HepG2 (cell line): ENCODE measurements at regions not wholly inside any gene's neighbourhood (a gene's known extent, or its start where the extent isn't known, plus 50 kb on each side); places are given as distances from the start of the nearest gene placed in this dataset.

Experiments
- ATAC-seq: fragments of 200-7000 bp; cut with Tn5 transposase; 3 replicates; pipeline ENCODE4 v1.9.1; 2020; ENCODE audit warnings: mild to moderate bottlenecking, moderate library complexity
- BruUV-seq: library from RNA; stranded (reverse); fragments of 400-500 nt; replicated peaks from 2 replicates; lab custom pipeline; 2021; lab: Mats Ljungman, UMichigan
- CTCF ChIA-PET: fragments of 300-600 bp; formaldehyde crosslinking; extraction: SDS; loops from one replicate; lab custom pipeline; 2021; ENCODE audit warnings: low total read pairs, inconsistent platforms, low intra/inter-chr PET ratio; lab: Yijun Ruan, JAX
- POLR2A ChIA-PET: fragments of 350-600 bp; sonication (Branson Sonifier 250); formaldehyde crosslinking; loops from one replicate; lab custom pipeline; 2020; ENCODE audit warnings: antibody characterized with exemption, inconsistent platforms; lab: Yijun Ruan, JAX
- DNase-seq: peaks from one replicate; pipeline ENCODE4 v3.0.0-alpha.2; 2015; ENCODE audit warnings: low spot score
- FAIRE-seq: peaks from 3 replicates; lab custom pipeline; 2011; peaks lifted over from hg19 to GRCh38; lab: Jason Lieb, UNC
- H2AFZ ChIP-seq: one replicate; pipeline ENCODE4 v1.6.1; 2011; ENCODE audit warnings: low read length, inconsistent platforms
- H3K27ac ChIP-seq: fragments of 300-600 bp; 3 replicates; pipeline ENCODE4 v1.8.0; 2011; ENCODE audit warnings: mixed run types, mild to moderate bottlenecking, mixed read lengths, low read length, inconsistent platforms; ENCODE audit not compliant: insufficient read depth; ENCODE audit errors: extremely low read length
- H3K27me3 ChIP-seq, 2 experiments: fragments of 200-600 bp in 1 of 2; 2 replicates in 1 of 2; 3 replicates in 1 of 2; pipeline versions ENCODE4 v1.6.0 to v1.8.0; 2011; ENCODE audit warnings: low read length in 2 of 2, mild to moderate bottlenecking in 2 of 2, moderate library complexity in 2 of 2, inconsistent platforms in 1 of 2; ENCODE audit not compliant: insufficient read depth in 2 of 2, control insufficient read depth in 1 of 2
- H3K36me3 ChIP-seq, 2 experiments: fragments of 200-600 bp in 1 of 2; replicated peaks in 1 of 2; 2 replicates in 1 of 2; 3 replicates in 1 of 2; pipeline versions ENCODE4 v1.5.1 to v1.8.0; 2011; ENCODE audit warnings: low read length in 2 of 2, inconsistent platforms in 1 of 2; ENCODE audit not compliant: insufficient read depth in 2 of 2, control insufficient read depth in 1 of 2
- H3K4me1 ChIP-seq: 2 replicates; pipeline ENCODE4 v1.5.1; 2012; ENCODE audit warnings: low read length, inconsistent platforms; ENCODE audit not compliant: insufficient read depth
- H3K4me2 ChIP-seq: 2 replicates; pipeline ENCODE4 v1.6.0; 2011; ENCODE audit warnings: low read depth, low read length, inconsistent platforms
- H3K4me3 ChIP-seq, 3 experiments: fragments of 200-600 bp in 1 of 3; sonication (generic), shearing (Covaris generic) in 1 of 3; replicated peaks in 1 of 3; 2 replicates each; pipeline ENCODE4 v1.5.1; 2011 to 2016; ENCODE audit warnings: low read length in 3 of 3, inconsistent platforms in 2 of 3, low read depth in 2 of 3, mild to moderate bottlenecking in 2 of 3, control low read depth in 1 of 3, mixed read lengths in 1 of 3; ENCODE audit not compliant: insufficient read depth in 1 of 3
- H3K79me2 ChIP-seq: one replicate; pipeline ENCODE4 v1.6.1; 2011; ENCODE audit warnings: low read length, inconsistent platforms; ENCODE audit not compliant: insufficient read depth
- H3K9ac ChIP-seq: 2 replicates; pipeline ENCODE4 v1.6.0; 2011; ENCODE audit warnings: mild to moderate bottlenecking, low read depth, low read length, inconsistent platforms; ENCODE audit not compliant: insufficient read depth
- H3K9me3 ChIP-seq: 2 replicates; pipeline ENCODE4 v1.5.1; 2012; ENCODE audit warnings: mild to moderate bottlenecking, low read length
- H4K20me1 ChIP-seq: 2 replicates; pipeline ENCODE4 v1.6.0; 2011; ENCODE audit warnings: inconsistent platforms, mild to moderate bottlenecking, low read length, moderate library complexity; ENCODE audit not compliant: insufficient read depth
- HNF4G ChIP-seq, 2 experiments: sonication (generic) in 1 of 2; formaldehyde crosslinking in 1 of 2; IDR thresholded peaks; 2 replicates each; pipeline versions ENCODE4 v1.4.0 to v1.6.1; 2011 to 2020; ENCODE audit warnings: borderline replicate concordance in 2 of 2, low read depth in 2 of 2, mild to moderate bottlenecking in 2 of 2, low read length in 1 of 2, missing genetic modification reagents in 1 of 2, moderate library complexity in 1 of 2
- NR2F6 ChIP-seq, 2 experiments: IDR thresholded peaks; 2 replicates each; pipeline ENCODE4 v1.6.1; 2016; ENCODE audit warnings: antibody characterized with exemption in 1 of 2, mild to moderate bottlenecking in 1 of 2
- TEAD3 ChIP-seq: optimal IDR thresholded peaks from 2 replicates; pipeline ENCODE3; 2016; ENCODE audit warnings: borderline replicate concordance
- YEATS4 ChIP-seq: sonication (generic); formaldehyde crosslinking; IDR thresholded peaks from 2 replicates; pipeline ENCODE4 v1.4.0; 2020; ENCODE audit warnings: missing genetic modification reagents, borderline replicate concordance
- ZNF281 ChIP-seq: sonication (generic); formaldehyde crosslinking; IDR thresholded peaks from 2 replicates; pipeline ENCODE4 v1.4.0; 2020; ENCODE audit warnings: missing genetic modification reagents, borderline replicate concordance
- ZNF362 ChIP-seq: sonication (generic); formaldehyde crosslinking; IDR thresholded peaks from 2 replicates; pipeline ENCODE4 v1.4.0; 2020; ENCODE audit warnings: missing genetic modification reagents, mild to moderate bottlenecking, borderline replicate concordance
- WGBS: methylation state at CpG from one replicate; pipeline ENCODE4 v1.1.6; 2017; ENCODE audit warnings: low lambda C conversion rate; 5-methylcytosine and 5-hydroxymethylcytosine counted together
- in situ Hi-C: cut with HindIII; loops from 2 replicates; pipeline ENCODE4 v1.10.0; 2017; ENCODE audit warnings: low pct_unique_long_range_greater_than_20kb; ENCODE audit not compliant: extremely low pct_ligation_motif_present
- intact Hi-C: fragments of 100-400 bp; cut with micrococcal nuclease; formaldehyde crosslinking; loops from one replicate; pipeline ENCODE4 v1.10.0; 2022; ENCODE audit not compliant: unreplicated experiment
- TF ChIP-seq, protein P1 (sequence below): sonication (generic); formaldehyde crosslinking; IDR thresholded peaks from 2 replicates; pipeline ENCODE4 v1.9.0; 2021; ENCODE audit warnings: mild to moderate bottlenecking, missing genetic modification reagents
- TF ChIP-seq, protein P2 (sequence below): sonication (generic); formaldehyde crosslinking; IDR thresholded peaks from 2 replicates; pipeline ENCODE4 v1.9.0; 2022; ENCODE audit warnings: missing genetic modification reagents, mild to moderate bottlenecking, borderline replicate concordance

- intact Hi-C loops, result no loop called here
- ATAC-seq, result peak; percentile 57
- POLR2A ChIA-PET, result interaction anchor here (1.1 kb wide), 1 partner anchor 73 kb away, joined by 3 read pairs; no protein-coding TSS in a partner anchor
- TF ChIP-seq, protein P1, sequence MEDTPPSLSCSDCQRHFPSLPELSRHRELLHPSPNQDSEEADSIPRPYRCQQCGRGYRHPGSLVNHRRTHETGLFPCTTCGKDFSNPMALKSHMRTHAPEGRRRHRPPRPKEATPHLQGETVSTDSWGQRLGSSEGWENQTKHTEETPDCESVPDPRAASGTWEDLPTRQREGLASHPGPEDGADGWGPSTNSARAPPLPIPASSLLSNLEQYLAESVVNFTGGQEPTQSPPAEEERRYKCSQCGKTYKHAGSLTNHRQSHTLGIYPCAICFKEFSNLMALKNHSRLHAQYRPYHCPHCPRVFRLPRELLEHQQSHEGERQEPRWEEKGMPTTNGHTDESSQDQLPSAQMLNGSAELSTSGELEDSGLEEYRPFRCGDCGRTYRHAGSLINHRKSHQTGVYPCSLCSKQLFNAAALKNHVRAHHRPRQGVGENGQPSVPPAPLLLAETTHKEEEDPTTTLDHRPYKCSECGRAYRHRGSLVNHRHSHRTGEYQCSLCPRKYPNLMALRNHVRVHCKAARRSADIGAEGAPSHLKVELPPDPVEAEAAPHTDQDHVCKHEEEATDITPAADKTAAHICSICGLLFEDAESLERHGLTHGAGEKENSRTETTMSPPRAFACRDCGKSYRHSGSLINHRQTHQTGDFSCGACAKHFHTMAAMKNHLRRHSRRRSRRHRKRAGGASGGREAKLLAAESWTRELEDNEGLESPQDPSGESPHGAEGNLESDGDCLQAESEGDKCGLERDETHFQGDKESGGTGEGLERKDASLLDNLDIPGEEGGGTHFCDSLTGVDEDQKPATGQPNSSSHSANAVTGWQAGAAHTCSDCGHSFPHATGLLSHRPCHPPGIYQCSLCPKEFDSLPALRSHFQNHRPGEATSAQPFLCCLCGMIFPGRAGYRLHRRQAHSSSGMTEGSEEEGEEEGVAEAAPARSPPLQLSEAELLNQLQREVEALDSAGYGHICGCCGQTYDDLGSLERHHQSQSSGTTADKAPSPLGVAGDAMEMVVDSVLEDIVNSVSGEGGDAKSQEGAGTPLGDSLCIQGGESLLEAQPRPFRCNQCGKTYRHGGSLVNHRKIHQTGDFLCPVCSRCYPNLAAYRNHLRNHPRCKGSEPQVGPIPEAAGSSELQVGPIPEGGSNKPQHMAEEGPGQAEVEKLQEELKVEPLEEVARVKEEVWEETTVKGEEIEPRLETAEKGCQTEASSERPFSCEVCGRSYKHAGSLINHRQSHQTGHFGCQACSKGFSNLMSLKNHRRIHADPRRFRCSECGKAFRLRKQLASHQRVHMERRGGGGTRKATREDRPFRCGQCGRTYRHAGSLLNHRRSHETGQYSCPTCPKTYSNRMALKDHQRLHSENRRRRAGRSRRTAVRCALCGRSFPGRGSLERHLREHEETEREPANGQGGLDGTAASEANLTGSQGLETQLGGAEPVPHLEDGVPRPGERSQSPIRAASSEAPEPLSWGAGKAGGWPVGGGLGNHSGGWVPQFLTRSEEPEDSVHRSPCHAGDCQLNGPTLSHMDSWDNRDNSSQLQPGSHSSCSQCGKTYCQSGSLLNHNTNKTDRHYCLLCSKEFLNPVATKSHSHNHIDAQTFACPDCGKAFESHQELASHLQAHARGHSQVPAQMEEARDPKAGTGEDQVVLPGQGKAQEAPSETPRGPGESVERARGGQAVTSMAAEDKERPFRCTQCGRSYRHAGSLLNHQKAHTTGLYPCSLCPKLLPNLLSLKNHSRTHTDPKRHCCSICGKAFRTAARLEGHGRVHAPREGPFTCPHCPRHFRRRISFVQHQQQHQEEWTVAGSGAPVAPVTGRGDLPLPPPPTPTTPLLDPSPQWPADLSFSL (CRISPR knock-in tag), result peak; percentile 50; the same call in 1 of the 2 replicates
- TF ChIP-seq YEATS4 (CRISPR knock-in tag), result no peak
- TF ChIP-seq, protein P2, sequence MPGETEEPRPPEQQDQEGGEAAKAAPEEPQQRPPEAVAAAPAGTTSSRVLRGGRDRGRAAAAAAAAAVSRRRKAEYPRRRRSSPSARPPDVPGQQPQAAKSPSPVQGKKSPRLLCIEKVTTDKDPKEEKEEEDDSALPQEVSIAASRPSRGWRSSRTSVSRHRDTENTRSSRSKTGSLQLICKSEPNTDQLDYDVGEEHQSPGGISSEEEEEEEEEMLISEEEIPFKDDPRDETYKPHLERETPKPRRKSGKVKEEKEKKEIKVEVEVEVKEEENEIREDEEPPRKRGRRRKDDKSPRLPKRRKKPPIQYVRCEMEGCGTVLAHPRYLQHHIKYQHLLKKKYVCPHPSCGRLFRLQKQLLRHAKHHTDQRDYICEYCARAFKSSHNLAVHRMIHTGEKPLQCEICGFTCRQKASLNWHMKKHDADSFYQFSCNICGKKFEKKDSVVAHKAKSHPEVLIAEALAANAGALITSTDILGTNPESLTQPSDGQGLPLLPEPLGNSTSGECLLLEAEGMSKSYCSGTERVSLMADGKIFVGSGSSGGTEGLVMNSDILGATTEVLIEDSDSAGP (CRISPR knock-in tag), result no peak
- 0 out of 2 replicates have a peak, but pooled peaks have one; percentile 16 for TF ChIP-seq HNF4G (IDR thresholded peaks at IDR 0.05; ENCODE audit: borderline replicate concordance, low read depth, low read length)
- no peak for TF ChIP-seq HNF4G (CRISPR knock-in tag; IDR thresholded peaks at IDR 0.05; ENCODE audit: borderline replicate concordance, low read depth)
- peak; percentile 75; the same call in 1 of the 2 replicates for TF ChIP-seq ZNF362 (CRISPR knock-in tag)
- TF ChIP-seq NR2F6 (IDR thresholded peaks at IDR 0.05), result no peak
- TF ChIP-seq NR2F6 (CRISPR knock-in tag; IDR thresholded peaks at IDR 0.05), result 0 out of 2 replicates have a peak, but pooled peaks have one; percentile 22
- TF ChIP-seq TEAD3 (CRISPR knock-in tag), result peak; percentile 8
- peak; percentile 20; the same call in 1 of the 2 replicates for TF ChIP-seq ZNF281 (CRISPR knock-in tag)
Observed at GRCh38 chr2:234615643-234616356, 118.9 kb upstream of the ARL4C start.

More at GRCh38 chr2:234615643-234616356, 118.9 kb upstream of the ARL4C start:
- FAIRE-seq (no peak), DNase-seq (peak; percentile 33)
- Histone ChIP-seq H3K4me2 (peak overlapping the region; percentile 9; the same call in 1 of the 2 replicates), H3K4me3 (no peak overlapping the region), H3K79me2 (no peaks in the 10 kb centered on the region), H4K20me1 (no peaks in the 10 kb centered on the region), H2AFZ (no peak overlapping the region), H3K36me3 (no peaks in the 10 kb centered on the region), H3K27ac (no peak overlapping the region), H3K4me1 (peaks cover 22% of the 10 kb centered on the region), H3K9me3 (no peaks in the 10 kb centered on the region), H3K27me3 (peaks cover 2 to 13% of the 10 kb centered on the region in 2 experiments; a peak in 2 of 5 replicates), H3K9ac (no peak overlapping the region)
- in situ Hi-C loops, result no loop called here
- BruUV-seq, result no TSS peak
- CTCF ChIA-PET, result no interaction called here
- WGBS, result 18% methylated on average over 6 of the region's 6 CpGs
